Tibial nerve (tissue), 4 donors: ENCODE measurements at regions not wholly inside any gene's neighbourhood (a gene's known extent, or its start where the extent isn't known, plus 50 kb on each side); places are given as distances from the start of the nearest gene placed in this dataset.

Experiments used
- CTCF ChIP-seq, 5 experiments: fragments of 200-600 bp in 3 of 5; fragments of 450-650 bp in 2 of 5; sonication (generic) in 3 of 5; IDR thresholded peaks; one replicate each; pipeline ENCODE4 v1.5.1; 2016 to 2019; ENCODE audit warnings: antibody characterized with exemption in 5 of 5, mild to moderate bottlenecking in 3 of 5, moderate library complexity in 2 of 5
- EP300 ChIP-seq, 2 donors: sonication (generic); formaldehyde crosslinking; IDR thresholded peaks; one replicate each; pipeline ENCODE4 v1.6.1; 2017; ENCODE audit warnings: antibody characterized with exemption in 2 of 2, mild to moderate bottlenecking in 1 of 2
- POLR2A ChIP-seq, 2 donors: fragments of 450-650 bp; IDR thresholded peaks; one replicate each; pipeline ENCODE4 v1.6.1; 2017; ENCODE audit warnings: antibody characterized with exemption in 2 of 2, mild to moderate bottlenecking in 2 of 2, moderate library complexity in 2 of 2

DNA sequence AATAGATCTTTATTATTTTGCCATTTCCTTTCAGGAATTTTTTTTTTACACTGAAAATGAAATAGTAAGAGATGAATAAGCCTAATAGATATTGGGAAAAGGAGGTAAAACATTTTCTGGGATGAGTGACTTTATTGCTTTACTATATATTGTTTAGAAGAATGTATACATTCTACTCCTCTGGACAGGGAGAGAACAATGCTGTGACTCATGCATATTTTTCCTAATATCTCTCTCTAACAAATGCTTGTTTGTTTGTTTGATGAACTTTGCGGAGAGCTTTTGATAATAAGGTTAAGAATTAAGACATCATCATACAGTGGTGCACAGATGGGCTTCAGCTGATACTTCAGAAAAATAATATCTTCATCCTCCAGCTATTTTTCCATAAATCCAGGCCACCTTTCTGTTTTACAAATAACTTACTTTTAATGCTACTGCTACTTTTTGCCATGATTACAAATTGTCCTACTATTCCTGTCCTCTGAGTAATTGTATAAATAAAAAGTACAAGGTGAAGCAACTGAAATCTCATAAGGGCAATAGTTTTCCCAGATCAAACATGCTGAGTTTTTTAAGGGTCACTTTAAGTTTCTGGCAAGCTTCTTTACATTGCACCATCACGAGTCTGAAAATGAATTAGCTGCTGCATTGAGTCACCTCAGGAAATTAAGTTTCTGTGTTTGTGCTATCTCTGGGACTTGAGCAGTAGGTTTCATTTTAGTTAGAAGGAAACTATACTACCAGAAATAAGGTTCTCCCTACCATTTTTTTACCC lies 207.3 kb upstream of the POT1 start:
- TF ChIP-seq EP300 (IDR thresholded peaks at IDR 0.05) (no peak), CTCF (IDR thresholded peaks at IDR 0.05) (no peak), POLR2A (IDR thresholded peaks at IDR 0.05) (no peak)
